KBM-7 (cell line): ENCODE measurements at regions not wholly inside any gene's neighbourhood (a gene's known extent, or its start where the extent isn't known, plus 50 kb on each side); places are given as distances from the start of the nearest gene placed in this dataset.
"Not testable (repeated sequence)": the region's sequence is repeated elsewhere in the genome, so short reads cannot be mapped to it uniquely, and the experiment has no call there.

ENCODE experiments used
- DNase-seq: peaks from one replicate; pipeline ENCODE4 v3.0.0-alpha.2; 2015
- in situ Hi-C: fragments of 300-500 bp; cut with MboI; formaldehyde crosslinking; loops from 2 replicates; pipeline ENCODE4 v1.14.3; 2020; ENCODE audit warnings: low sequenced_read_pairs, low pct_unique_long_range_greater_than_20kb, mixed read lengths

GRCh38 chr6:29227235-29227634, 56.5 kb downstream of the OR2J2 start:
- in situ Hi-C loops: no loop called here

GRCh38 chr6:29230666-29231065, 60.0 kb downstream of the OR2J2 start:
- in situ Hi-C loops: no loop called here
- no peak for DNase-seq

More at GRCh38 chr6:29227235-29227634, 56.5 kb downstream of the OR2J2 start:
- DNase-seq: peak; percentile 12

- DNase-seq: no peak
- in situ Hi-C loops: no loop called here
Observed at GRCh38 chr6:29232725-29233124, 62.0 kb downstream of the OR2J2 start.

GRCh38 chr6:29236060-29236459, 65.4 kb downstream of the OR2J2 start:
- in situ Hi-C loops: no loop called here
- DNase-seq: no peak

GRCh38 chr6:29236634-29237033, 64.9 kb upstream of the OR14J1 start:
- in situ Hi-C loops: no loop called here
- no peak for DNase-seq

GRCh38 chr6:29243044-29243443, 58.5 kb upstream of the OR14J1 start:
- DNase-seq, in situ Hi-C loops: not testable (repeated sequence)
